Testis (tissue), 2 donors: ENCODE measurements at regions not wholly inside any gene's neighbourhood (a gene's known extent, or its start where the extent isn't known, plus 50 kb on each side); places are given as distances from the start of the nearest gene placed in this dataset.
"Not testable (repeated sequence)": the region's sequence is repeated elsewhere in the genome, so short reads cannot be mapped to it uniquely, and the experiment has no call there.

Source experiments
- DNase-seq: peaks from one replicate; pipeline ENCODE4 v3.0.0-alpha.2; 2019
- H3K27ac ChIP-seq, 2 donors: fragments of 200-600 bp; sonication (generic); one replicate each; pipeline ENCODE4 v1.5.1; 2019
- H3K27me3 ChIP-seq: fragments of 200-600 bp; sonication (generic); one replicate; pipeline ENCODE4 v1.5.1; 2019
- H3K36me3 ChIP-seq: fragments of 200-600 bp; sonication (generic); one replicate; pipeline ENCODE4 v1.5.1; 2017; ENCODE audit warnings: low read depth; ENCODE audit errors: missing control alignments
- H3K4me1 ChIP-seq: fragments of 200-600 bp; sonication (generic); one replicate; pipeline ENCODE4 v1.5.1; 2019
- H3K4me3 ChIP-seq, 2 donors: fragments of 200-600 bp; sonication (generic); one replicate each; pipeline ENCODE4 v1.5.1; 2017 to 2019
- H3K9me3 ChIP-seq: fragments of 200-600 bp; sonication (generic); one replicate; pipeline ENCODE4 v1.5.1; 2017
- POLR2A ChIP-seq: fragments of 450-650 bp; IDR thresholded peaks from one replicate; pipeline ENCODE4 v1.6.1; 2017; ENCODE audit warnings: antibody characterized with exemption, mild to moderate bottlenecking, moderate library complexity
- WGBS, 2 donors: methylation state at CpG; one replicate each; pipeline ENCODE4 v1.1.5; 2018; 5-methylcytosine and 5-hydroxymethylcytosine counted together
- intact Hi-C: fragments of 100-400 bp; cut with DNase I; formaldehyde crosslinking; loops from one replicate; pipeline ENCODE4 v1.15.1; 2023; ENCODE audit warnings: low total_unique reads
- TF ChIP-seq, protein P1 (sequence below), 3 experiments: fragments of 450-650 bp in 2 of 3; fragments of 200-600 bp in 1 of 3; sonication (generic) in 1 of 3; IDR thresholded peaks; one replicate each; pipeline ENCODE4 v1.5.1; 2016 to 2019; ENCODE audit warnings: antibody characterized with exemption in 3 of 3, mild to moderate bottlenecking in 2 of 3, moderate library complexity in 1 of 3

DNA sequence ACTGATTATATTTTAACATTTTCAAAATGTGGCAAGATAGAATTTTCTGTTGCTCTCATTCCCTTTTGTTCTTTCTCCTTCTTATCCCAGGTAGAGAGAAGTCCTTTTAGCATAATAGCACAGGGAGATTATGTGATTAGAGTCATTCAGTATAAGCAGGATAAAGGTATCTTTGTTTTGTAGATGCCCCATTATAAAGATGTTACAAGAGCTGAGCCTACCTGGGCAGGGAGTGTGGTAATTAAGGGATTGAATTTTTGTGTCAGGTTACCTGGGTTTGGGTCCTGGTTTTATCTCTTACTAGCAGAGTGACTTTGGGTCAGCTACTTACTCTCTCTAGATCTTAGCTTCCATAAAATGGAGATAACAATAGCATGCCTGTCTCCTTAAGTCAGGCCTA is 536.5 kb downstream of the TMEM135 start:
- intact Hi-C loops: no loop called here
- H3K36me3 ChIP-seq: no peaks in the 10 kb centered on the region
- no peak overlapping the region for H3K4me3 ChIP-seq
- DNase-seq: no peak
- TF ChIP-seq POLR2A: no peak
- TF ChIP-seq, protein P1, sequence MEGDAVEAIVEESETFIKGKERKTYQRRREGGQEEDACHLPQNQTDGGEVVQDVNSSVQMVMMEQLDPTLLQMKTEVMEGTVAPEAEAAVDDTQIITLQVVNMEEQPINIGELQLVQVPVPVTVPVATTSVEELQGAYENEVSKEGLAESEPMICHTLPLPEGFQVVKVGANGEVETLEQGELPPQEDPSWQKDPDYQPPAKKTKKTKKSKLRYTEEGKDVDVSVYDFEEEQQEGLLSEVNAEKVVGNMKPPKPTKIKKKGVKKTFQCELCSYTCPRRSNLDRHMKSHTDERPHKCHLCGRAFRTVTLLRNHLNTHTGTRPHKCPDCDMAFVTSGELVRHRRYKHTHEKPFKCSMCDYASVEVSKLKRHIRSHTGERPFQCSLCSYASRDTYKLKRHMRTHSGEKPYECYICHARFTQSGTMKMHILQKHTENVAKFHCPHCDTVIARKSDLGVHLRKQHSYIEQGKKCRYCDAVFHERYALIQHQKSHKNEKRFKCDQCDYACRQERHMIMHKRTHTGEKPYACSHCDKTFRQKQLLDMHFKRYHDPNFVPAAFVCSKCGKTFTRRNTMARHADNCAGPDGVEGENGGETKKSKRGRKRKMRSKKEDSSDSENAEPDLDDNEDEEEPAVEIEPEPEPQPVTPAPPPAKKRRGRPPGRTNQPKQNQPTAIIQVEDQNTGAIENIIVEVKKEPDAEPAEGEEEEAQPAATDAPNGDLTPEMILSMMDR (IDR thresholded peaks at IDR 0.05): no peak
- no peak overlapping the region for H3K27ac ChIP-seq
- no peaks in the 10 kb centered on the region for H3K4me1 ChIP-seq
- no peaks in the 10 kb centered on the region for H3K9me3 ChIP-seq
- no peaks in the 10 kb centered on the region for H3K27me3 ChIP-seq

DNA sequence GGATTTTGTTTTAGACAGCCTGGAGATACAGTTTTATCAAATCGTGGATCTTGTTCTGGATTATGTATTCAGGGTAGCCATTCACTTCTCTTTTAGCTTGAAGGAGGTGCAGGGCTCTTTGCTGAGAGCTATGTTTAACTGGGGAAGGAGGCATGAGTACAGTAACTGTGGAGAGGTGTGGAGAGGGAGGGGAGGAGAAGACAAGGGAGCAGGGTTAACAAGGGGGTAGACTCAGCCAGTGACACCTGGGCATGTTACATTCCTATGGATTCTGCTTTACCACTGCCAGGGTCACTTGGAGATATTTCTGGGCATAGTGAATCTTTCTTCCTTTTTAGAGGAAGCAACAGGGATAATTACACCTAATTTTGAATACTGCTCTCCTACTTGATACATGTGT is 536.0 kb downstream of the TMEM135 start:
- Histone ChIP-seq H3K27me3 (no peaks in the 10 kb centered on the region), H3K4me1 (no peaks in the 10 kb centered on the region), H3K36me3 (no peaks in the 10 kb centered on the region), H3K4me3 (no peak overlapping the region), H3K27ac (no peak overlapping the region), H3K9me3 (no peaks in the 10 kb centered on the region)
- WGBS, 2 donors: 71 to 93% methylated on average over 1 of the region's 1 CpG
- no peak for TF ChIP-seq POLR2A
- TF ChIP-seq, protein P1 (IDR thresholded peaks at IDR 0.05): no peak
- no peak for DNase-seq
- intact Hi-C loops: no loop called here

DNA sequence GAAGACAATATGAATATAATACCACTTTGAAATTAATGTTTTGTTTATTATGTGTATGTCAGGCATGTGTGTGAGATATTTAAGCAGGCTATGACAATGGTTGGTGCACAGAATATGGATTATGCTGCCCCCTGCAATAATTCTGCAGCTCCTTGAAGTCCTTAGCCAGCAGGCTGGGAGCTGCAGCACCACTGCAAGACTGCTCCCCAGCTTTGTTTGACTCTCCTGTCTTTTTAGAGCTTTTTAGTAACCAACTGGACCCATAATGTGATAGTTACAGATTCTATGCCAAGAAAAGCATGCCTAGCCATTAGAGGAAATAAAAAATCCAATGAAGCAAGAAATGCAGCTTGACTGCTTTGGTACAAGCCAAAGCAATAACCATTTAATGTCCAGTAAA is 535.1 kb downstream of the TMEM135 start:
- TF ChIP-seq, protein P1 (IDR thresholded peaks at IDR 0.05): no peak
- TF ChIP-seq POLR2A: no peak
- Histone ChIP-seq H3K27me3 (no peaks in the 10 kb centered on the region), H3K27ac (no peak overlapping the region), H3K36me3 (no peaks in the 10 kb centered on the region), H3K4me1 (no peaks in the 10 kb centered on the region), H3K4me3 (no peak overlapping the region), H3K9me3 (no peaks in the 10 kb centered on the region)
- DNase-seq: no peak
- intact Hi-C loops: no loop called here

DNA sequence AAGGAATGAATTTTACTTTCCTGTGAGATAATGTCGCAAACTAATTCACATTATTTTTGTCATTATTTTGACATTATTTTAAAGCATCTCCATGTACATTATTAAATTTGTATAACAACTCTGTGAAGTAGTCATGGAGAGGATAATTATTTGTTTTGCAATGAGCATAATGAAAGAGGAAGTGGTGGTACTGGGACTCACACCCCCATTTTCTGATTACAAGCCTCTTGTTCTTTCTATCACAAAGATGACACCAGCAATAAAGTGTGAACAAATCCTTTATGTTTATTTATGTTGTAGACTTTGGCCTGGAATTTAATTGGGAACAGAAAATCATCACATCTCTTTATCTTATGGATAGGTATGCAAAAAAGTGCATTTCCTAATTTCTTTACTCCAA is 522.6 kb downstream of the TMEM135 start:
- 79 to 90% methylated on average over 1 of the region's 1 CpG for WGBS, 2 donors
- no peak for TF ChIP-seq POLR2A
- TF ChIP-seq, protein P1 (IDR thresholded peaks at IDR 0.05): no peak
- no peak overlapping the region for H3K4me3 ChIP-seq
- no peak overlapping the region for H3K27ac ChIP-seq
- no peak for DNase-seq
- intact Hi-C loops: no loop called here
- H3K36me3 ChIP-seq: no peaks in the 10 kb centered on the region
- H3K27me3 ChIP-seq: no peaks in the 10 kb centered on the region
- H3K4me1 ChIP-seq: no peaks in the 10 kb centered on the region
- H3K9me3 ChIP-seq: no peaks in the 10 kb centered on the region

DNA sequence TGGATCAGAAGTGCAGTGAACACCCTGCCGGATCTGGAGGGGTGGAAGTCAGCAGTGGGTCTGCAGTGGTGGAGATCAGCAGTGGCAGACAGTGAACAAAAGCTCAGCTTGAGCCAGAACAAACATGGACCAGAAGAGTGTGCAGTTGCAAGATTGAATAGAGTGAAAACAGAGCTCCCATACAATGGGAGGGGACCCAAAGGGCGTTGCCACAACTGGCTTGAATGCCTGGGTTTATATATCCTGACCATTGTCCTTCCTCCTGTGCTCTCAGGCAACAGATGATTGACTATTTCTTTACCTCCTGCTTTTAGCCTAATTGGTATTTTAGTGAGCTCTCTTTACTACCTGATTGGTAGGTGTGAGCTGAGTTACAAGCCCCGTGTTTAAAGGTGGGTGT is 522.1 kb downstream of the TMEM135 start:
- WGBS, 2 donors: 72 to 80% methylated on average over 3 of the region's 3 CpGs

More for the DNA sequence above, 522.1 kb downstream of the TMEM135 start:
- H3K9me3 ChIP-seq, H3K27ac ChIP-seq, intact Hi-C loops, DNase-seq, H3K36me3 ChIP-seq, H3K4me3 ChIP-seq, H3K4me1 ChIP-seq, H3K27me3 ChIP-seq: not testable (repeated sequence)
